HUES64 (cell line): ENCODE measurements at regions not wholly inside any gene's neighbourhood (a gene's known extent, or its start where the extent isn't known, plus 50 kb on each side); places are given as distances from the start of the nearest gene placed in this dataset.

Source experiments
- H3K27ac ChIP-seq: 2 replicates; pipeline ENCODE4 v1.7.0; 2013; ENCODE audit warnings: low read depth, low read length, inconsistent platforms
- H3K27me3 ChIP-seq: 2 replicates; pipeline ENCODE4 v1.6.1; 2013; ENCODE audit warnings: mild to moderate bottlenecking, low read length; ENCODE audit not compliant: insufficient read depth
- H3K36me3 ChIP-seq: 2 replicates; pipeline ENCODE4 v1.6.1; 2013; ENCODE audit warnings: mild to moderate bottlenecking, low read length; ENCODE audit not compliant: insufficient read depth
- H3K4me1 ChIP-seq: 2 replicates; pipeline ENCODE4 v1.6.1; 2013; ENCODE audit warnings: mild to moderate bottlenecking, low read length, moderate library complexity; ENCODE audit not compliant: insufficient read depth
- H3K4me3 ChIP-seq: 2 replicates; pipeline ENCODE4 v1.5.1; 2013; ENCODE audit warnings: mild to moderate bottlenecking, low read length, moderate library complexity
- H3K9ac ChIP-seq: 2 replicates; pipeline ENCODE4 v1.6.1; 2013; ENCODE audit warnings: mild to moderate bottlenecking, low read depth, low read length
- H3K9me3 ChIP-seq: 2 replicates; pipeline ENCODE4 v1.6.1; 2013; ENCODE audit warnings: low read depth, low read length; ENCODE audit not compliant: insufficient read depth
- WGBS: fragments of 150-250, 120-280 bp; methylation state at CpG from one replicate; pipeline ENCODE4 v1.1.7; 2013; ENCODE audit warnings: missing lambda C conversion rate; 5-methylcytosine and 5-hydroxymethylcytosine counted together

DNA sequence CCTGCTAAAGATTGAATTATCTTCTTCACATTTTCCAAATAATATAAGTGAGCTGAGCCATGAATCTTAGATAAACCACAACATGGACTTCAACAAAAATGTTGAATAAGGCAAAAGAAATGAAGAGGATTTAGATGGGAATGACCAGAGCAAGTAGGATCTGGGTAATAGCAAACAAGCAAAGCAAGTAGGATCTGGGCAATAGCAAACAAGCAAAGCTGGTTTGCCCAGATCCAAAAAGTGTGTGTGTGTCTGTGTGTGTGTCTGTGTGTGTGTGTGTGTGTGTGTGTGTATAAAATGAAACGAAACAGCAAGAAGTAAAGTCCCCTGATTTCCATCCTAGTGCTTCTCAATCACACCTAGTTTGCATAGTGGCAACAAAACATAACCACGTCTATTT is 549.1 kb downstream of the RERGL start:
- H3K27me3 ChIP-seq: no peaks in the 10 kb centered on the region
- H3K9ac ChIP-seq: no peak overlapping the region
- H3K9me3 ChIP-seq: no peaks in the 10 kb centered on the region
- H3K36me3 ChIP-seq: no peaks in the 10 kb centered on the region
- H3K4me1 ChIP-seq: no peaks in the 10 kb centered on the region
- 93% methylated on average over 1 of the region's 2 CpGs for WGBS
- H3K4me3 ChIP-seq: no peak overlapping the region
- no peak overlapping the region for H3K27ac ChIP-seq

- H3K4me1 ChIP-seq: peaks cover 3% of the 10 kb centered on the region; the same call in 1 of the 2 replicates
- WGBS: 34% methylated on average over 2 of the region's 2 CpGs
- no peak overlapping the region for H3K27ac ChIP-seq
- H3K9ac ChIP-seq: no peak overlapping the region
- no peaks in the 10 kb centered on the region for H3K36me3 ChIP-seq
- no peak overlapping the region for H3K4me3 ChIP-seq
- H3K27me3 ChIP-seq: no peaks in the 10 kb centered on the region
- H3K9me3 ChIP-seq: no peaks in the 10 kb centered on the region
These were observed 561.6 kb downstream of the RERGL start for GRCh38 chr12:17528394-17528793.

GRCh38 chr12:17527021-17527420 is 563.0 kb downstream of the RERGL start:
- Histone ChIP-seq H3K36me3 (no peaks in the 10 kb centered on the region), H3K9ac (no peak overlapping the region), H3K4me3 (no peak overlapping the region), H3K4me1 (peaks cover 3% of the 10 kb centered on the region; the same call in 1 of the 2 replicates), H3K9me3 (no peaks in the 10 kb centered on the region), H3K27me3 (no peaks in the 10 kb centered on the region), H3K27ac (no peak overlapping the region)
- WGBS: 74% methylated on average over 1 of the region's 1 CpG

DNA sequence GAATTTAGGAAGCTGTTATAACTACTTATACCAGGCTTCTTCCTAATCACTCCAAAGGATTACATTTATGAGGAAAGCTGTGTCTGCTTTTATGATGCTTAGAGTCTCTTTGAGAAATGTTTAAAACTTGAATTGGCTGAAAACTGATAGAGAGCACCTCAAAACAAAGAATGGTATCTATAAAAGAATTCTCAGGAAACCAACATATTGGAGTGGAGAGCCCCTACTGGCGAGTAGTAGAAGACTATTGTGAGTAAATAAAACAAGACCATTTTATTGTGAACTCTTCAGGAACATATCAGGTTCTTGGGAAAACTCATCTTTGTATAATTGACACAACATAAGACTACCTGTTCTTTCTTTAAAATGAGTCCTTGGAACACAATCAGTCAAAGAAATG is 578.6 kb downstream of the RERGL start:
- Histone ChIP-seq H3K27ac (no peak overlapping the region), H3K36me3 (no peaks in the 10 kb centered on the region)
- no CpG with 5 or more reads among the region's 1 CpG for WGBS

GRCh38 chr12:17507336-17507735 is 582.7 kb downstream of the RERGL start:
- Histone ChIP-seq H3K4me1 (peaks cover 10% of the 10 kb centered on the region), H3K9me3 (no peaks in the 10 kb centered on the region), H3K27ac (no peak overlapping the region), H3K9ac (no peak overlapping the region), H3K4me3 (no peak overlapping the region), H3K27me3 (no peaks in the 10 kb centered on the region), H3K36me3 (no peaks in the 10 kb centered on the region)
- 88% methylated on average over 5 of the region's 5 CpGs for WGBS

More for the DNA sequence above, 578.6 kb downstream of the RERGL start:
- no peaks in the 10 kb centered on the region for H3K4me1 ChIP-seq
- H3K4me3 ChIP-seq: no peak overlapping the region
- H3K27me3 ChIP-seq: no peaks in the 10 kb centered on the region
- no peak overlapping the region for H3K9ac ChIP-seq
- H3K9me3 ChIP-seq: no peaks in the 10 kb centered on the region

DNA sequence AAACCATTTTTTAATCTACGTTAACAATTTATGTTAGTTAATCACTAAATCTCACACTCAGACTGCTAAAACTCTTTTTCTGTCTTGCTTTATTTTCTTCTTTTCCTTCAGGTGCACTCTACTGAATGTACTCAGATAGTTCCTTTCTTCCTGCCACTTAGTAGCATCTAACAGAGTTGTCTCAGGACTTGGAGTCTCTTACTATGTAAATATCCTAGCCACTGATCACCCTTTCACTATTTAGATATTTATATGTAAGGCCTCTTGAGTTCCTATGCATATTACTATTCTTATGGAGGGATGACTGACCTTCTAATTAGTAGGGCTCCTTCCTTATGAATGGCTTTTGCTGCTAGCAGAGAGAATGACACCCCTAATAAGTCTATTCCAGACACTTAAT is 586.3 kb downstream of the RERGL start:
- H3K4me3 ChIP-seq: no peak overlapping the region
- H3K9me3 ChIP-seq: no peaks in the 10 kb centered on the region
- whole genome bisulfite sequencing: 100% methylated on average over 1 of the region's 1 CpG
- peaks cover 10% of the 10 kb centered on the region for H3K4me1 ChIP-seq
- no peaks in the 10 kb centered on the region for H3K36me3 ChIP-seq
- no peaks in the 10 kb centered on the region for H3K27me3 ChIP-seq
- H3K9ac ChIP-seq: no peak overlapping the region
- H3K27ac ChIP-seq: no peak overlapping the region

- H3K9ac ChIP-seq: no peak overlapping the region
- no peaks in the 10 kb centered on the region for H3K36me3 ChIP-seq
- H3K27ac ChIP-seq: no peak overlapping the region
- no peaks in the 10 kb centered on the region for H3K4me1 ChIP-seq
- 89% methylated on average over 4 of the region's 4 CpGs for WGBS
- H3K9me3 ChIP-seq: no peaks in the 10 kb centered on the region
- H3K27me3 ChIP-seq: no peaks in the 10 kb centered on the region
- no peak overlapping the region for H3K4me3 ChIP-seq
These were observed 600.5 kb downstream of the RERGL start for GRCh38 chr12:17489452-17489851.

DNA sequence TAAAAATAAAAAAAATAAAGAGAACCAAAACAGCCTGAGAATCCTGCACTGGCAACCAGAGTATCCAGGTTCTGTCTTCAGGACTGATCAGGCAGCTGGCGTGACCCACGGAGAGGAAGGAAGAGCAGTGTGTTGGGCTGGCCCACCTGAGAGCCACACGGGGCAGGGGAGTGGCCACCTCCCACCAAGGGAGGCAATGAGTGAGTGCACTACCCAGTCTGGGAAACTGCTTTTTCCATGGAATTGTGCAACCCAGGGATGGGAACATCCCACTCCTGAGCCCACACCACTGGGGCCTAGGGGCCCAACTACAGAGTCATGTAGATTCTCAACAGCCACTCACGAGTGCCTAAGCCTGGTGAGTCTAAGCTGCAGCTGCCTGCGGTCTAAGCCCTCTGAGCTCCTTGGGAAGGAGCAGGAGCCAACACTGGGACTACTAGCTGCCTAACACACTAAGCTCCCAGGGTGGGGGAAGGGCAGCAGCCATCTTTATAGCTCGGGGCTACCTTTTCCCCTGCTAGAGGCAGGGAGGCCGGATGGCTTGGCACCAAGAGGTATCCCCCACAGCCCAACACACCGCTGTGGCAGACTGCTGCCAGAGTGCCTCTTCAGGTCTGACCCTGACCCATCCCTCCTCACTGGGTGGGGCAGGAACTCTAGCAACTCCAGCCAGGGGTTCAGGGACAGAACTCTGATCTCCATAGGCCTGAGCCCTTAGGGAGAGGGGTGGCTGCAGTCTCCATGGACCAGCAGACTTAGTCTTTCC is 610.9 kb downstream of the RERGL start:
- Histone ChIP-seq H3K27ac (no peak overlapping the region), H3K9me3 (0 out of 2 replicates have a peak, but pooled peaks cover 6% of the 10 kb centered on the region), H3K27me3 (no peaks in the 10 kb centered on the region), H3K4me3 (no peak overlapping the region), H3K36me3 (no peaks in the 10 kb centered on the region), H3K4me1 (no peaks in the 10 kb centered on the region), H3K9ac (no peak overlapping the region)
- whole genome bisulfite sequencing: 97% methylated on average over 8 of the region's 8 CpGs

GRCh38 chr12:17470460-17470859 is 619.5 kb downstream of the RERGL start:
- no peaks in the 10 kb centered on the region for H3K36me3 ChIP-seq
- no peak overlapping the region for H3K27ac ChIP-seq
- no peaks in the 10 kb centered on the region for H3K27me3 ChIP-seq
- WGBS: 94% methylated on average over 12 of the region's 12 CpGs
- H3K4me1 ChIP-seq: no peaks in the 10 kb centered on the region
- H3K4me3 ChIP-seq: no peak overlapping the region
- no peaks in the 10 kb centered on the region for H3K9me3 ChIP-seq
- no peak overlapping the region for H3K9ac ChIP-seq

GRCh38 chr12:17459214-17459613 is 630.8 kb downstream of the RERGL start:
- WGBS: 92% methylated on average over 2 of the region's 2 CpGs
- no peaks in the 10 kb centered on the region for H3K27me3 ChIP-seq
- H3K36me3 ChIP-seq: no peaks in the 10 kb centered on the region
- H3K9me3 ChIP-seq: no peaks in the 10 kb centered on the region
- H3K4me3 ChIP-seq: no peak overlapping the region
- H3K27ac ChIP-seq: no peak overlapping the region
- H3K4me1 ChIP-seq: peaks cover 8% of the 10 kb centered on the region; the same call in 1 of the 2 replicates
- H3K9ac ChIP-seq: no peak overlapping the region

GRCh38 chr12:17456486-17456885 is 633.5 kb downstream of the RERGL start:
- no peaks in the 10 kb centered on the region for H3K27me3 ChIP-seq
- H3K27ac ChIP-seq: no peak overlapping the region
- no CpG with 5 or more reads among the region's 2 CpGs for WGBS
- no peak overlapping the region for H3K9ac ChIP-seq
- H3K36me3 ChIP-seq: no peaks in the 10 kb centered on the region
- peaks cover 5% of the 10 kb centered on the region; the same call in 1 of the 2 replicates for H3K9me3 ChIP-seq
- peaks cover 8% of the 10 kb centered on the region; the same call in 1 of the 2 replicates for H3K4me1 ChIP-seq
- no peak overlapping the region for H3K4me3 ChIP-seq

DNA sequence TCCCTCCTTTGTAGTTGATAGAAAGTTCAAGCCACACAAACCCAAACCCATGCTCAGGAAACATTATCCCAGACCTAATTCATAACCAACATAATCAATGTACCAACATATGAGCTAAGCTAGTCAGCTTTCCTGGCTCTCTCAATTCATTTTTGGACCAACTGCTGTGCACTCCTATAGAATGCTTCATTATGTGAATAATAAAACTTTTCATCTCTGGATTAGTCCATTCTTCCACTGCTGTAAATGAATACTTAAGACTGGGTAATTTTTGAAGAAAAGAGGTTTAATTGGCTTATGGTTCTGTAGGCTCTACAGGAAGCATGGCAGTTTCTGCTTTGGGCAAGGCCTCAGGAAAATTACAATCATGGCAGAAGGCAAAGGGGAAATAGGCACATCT is 651.9 kb downstream of the RERGL start:
- H3K27me3 ChIP-seq: no peaks in the 10 kb centered on the region
- H3K4me1 ChIP-seq: no peaks in the 10 kb centered on the region
- H3K27ac ChIP-seq: no peak overlapping the region
- no peak overlapping the region for H3K4me3 ChIP-seq
- no peaks in the 10 kb centered on the region for H3K36me3 ChIP-seq
- peaks cover 6% of the 10 kb centered on the region; the same call in 1 of the 2 replicates for H3K9me3 ChIP-seq
- no peak overlapping the region for H3K9ac ChIP-seq
